Left lung (tissue), 4 donors: ENCODE measurements at regions not wholly inside any gene's neighbourhood (a gene's known extent, or its start where the extent isn't known, plus 50 kb on each side); places are given as distances from the start of the nearest gene placed in this dataset.

Experiments used
- ATAC-seq: fragments of 200-7000 bp; cut with Tn5 transposase; one replicate; pipeline ENCODE4 v1.9.1; 2020; ENCODE audit warnings: moderate library complexity
- DNase-seq, 4 donors: peaks; one replicate each; pipeline ENCODE4 v3.0.0-alpha.2; 2013 to 2020
- H3K27ac ChIP-seq, 2 donors: fragments of 200-600 bp; sonication (generic) in 1 of 2; one replicate each; pipeline versions ENCODE4 v1.5.0 to v1.8.0; 2020 to 2021
- H3K27me3 ChIP-seq, 2 donors: fragments of 200-600 bp; sonication (generic) in 1 of 2; one replicate each; pipeline versions ENCODE4 v1.5.0 to v1.8.0; 2020 to 2021
- H3K36me3 ChIP-seq, 2 donors: fragments of 200-600 bp; sonication (generic) in 1 of 2; one replicate each; pipeline versions ENCODE4 v1.5.0 to v1.8.0; 2020 to 2021
- H3K4me1 ChIP-seq, 2 donors: fragments of 200-600 bp; one replicate each; pipeline ENCODE4 v1.8.0; 2021
- H3K4me3 ChIP-seq, 2 donors: fragments of 200-600 bp; sonication (generic) in 1 of 2; one replicate each; pipeline versions ENCODE4 v1.5.0 to v1.8.0; 2020 to 2021; ENCODE audit warnings: mild to moderate bottlenecking in 1 of 2
- H3K9me3 ChIP-seq, 2 donors: fragments of 200-600 bp; sonication (generic) in 1 of 2; one replicate each; pipeline versions ENCODE4 v1.5.0 to v1.8.0; 2020 to 2021
- intact Hi-C, 2 donors: fragments of 100-400 bp; cut with DNase I; formaldehyde crosslinking; loops; one replicate each; pipeline versions ENCODE4 v1.11.2 to v1.14.2; 2022
- TF ChIP-seq, protein P1 (sequence below), 2 donors: fragments of 200-600 bp; sonication (generic) in 1 of 2; IDR thresholded peaks; one replicate each; pipeline versions ENCODE4 v1.5.0 to v1.8.0; 2021; ENCODE audit warnings: antibody characterized with exemption in 2 of 2
- donor health status: DM: no; HTN: yes; CAD: no.
- donor health status: DM: no; HTN: no; CAD: no.

DNA sequence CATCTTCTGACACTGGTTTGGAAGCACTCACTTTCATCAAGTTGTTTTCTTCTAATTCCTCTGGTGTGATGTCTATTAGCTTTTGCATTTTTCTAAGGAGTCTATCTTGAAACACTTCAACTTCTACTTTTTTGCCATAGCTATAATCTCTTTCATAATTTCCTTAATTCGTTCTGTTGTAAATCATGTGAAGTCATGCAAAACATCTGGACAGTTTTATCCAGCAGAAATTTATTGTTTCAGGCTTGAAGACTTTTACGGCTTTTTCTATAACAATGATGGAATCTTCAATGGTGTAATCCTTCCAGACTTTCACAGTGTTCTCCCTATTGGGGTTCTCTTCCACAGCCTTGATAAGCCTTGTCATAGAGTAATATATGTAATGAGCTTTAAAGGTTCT, 74.9 kb upstream of the PABPC4L start:
- Histone ChIP-seq H3K4me1 (no peaks in the 10 kb centered on the region), H3K27me3 (no peaks in the 10 kb centered on the region), H3K27ac (no peak overlapping the region), H3K9me3 (peaks cover 0 to 7% of the 10 kb centered on the region in 2 donors), H3K4me3 (no peak overlapping the region), H3K36me3 (no peaks in the 10 kb centered on the region)
- intact Hi-C loops: no loop called here
- no peak for ATAC-seq
- DNase-seq: no peak
- TF ChIP-seq, protein P1, sequence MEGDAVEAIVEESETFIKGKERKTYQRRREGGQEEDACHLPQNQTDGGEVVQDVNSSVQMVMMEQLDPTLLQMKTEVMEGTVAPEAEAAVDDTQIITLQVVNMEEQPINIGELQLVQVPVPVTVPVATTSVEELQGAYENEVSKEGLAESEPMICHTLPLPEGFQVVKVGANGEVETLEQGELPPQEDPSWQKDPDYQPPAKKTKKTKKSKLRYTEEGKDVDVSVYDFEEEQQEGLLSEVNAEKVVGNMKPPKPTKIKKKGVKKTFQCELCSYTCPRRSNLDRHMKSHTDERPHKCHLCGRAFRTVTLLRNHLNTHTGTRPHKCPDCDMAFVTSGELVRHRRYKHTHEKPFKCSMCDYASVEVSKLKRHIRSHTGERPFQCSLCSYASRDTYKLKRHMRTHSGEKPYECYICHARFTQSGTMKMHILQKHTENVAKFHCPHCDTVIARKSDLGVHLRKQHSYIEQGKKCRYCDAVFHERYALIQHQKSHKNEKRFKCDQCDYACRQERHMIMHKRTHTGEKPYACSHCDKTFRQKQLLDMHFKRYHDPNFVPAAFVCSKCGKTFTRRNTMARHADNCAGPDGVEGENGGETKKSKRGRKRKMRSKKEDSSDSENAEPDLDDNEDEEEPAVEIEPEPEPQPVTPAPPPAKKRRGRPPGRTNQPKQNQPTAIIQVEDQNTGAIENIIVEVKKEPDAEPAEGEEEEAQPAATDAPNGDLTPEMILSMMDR (IDR thresholded peaks at IDR 0.05): no peak

DNA sequence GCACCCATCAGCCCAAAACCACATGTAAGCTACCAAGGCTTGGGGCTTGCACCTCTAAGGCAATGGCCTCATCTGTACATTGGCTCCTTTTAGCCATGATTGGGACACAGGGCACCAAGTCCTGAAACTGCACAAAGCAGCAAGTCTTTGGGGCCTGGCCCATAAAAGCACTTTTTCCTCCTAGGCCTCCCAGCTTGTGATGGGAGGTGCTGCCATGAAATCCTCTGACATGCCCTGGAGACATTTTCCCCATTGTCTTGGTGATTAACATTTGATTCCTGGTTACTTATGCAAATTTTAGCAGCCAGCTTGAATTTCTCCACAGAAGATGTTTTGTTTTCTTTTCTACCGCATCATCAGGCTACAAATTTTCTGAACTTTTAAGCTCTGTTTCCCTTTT, 58.5 kb upstream of the PABPC4L start:
- no peak for DNase-seq
- no peak for ATAC-seq

More for the DNA sequence above, 58.5 kb upstream of the PABPC4L start:
- intact Hi-C loops: no loop called here
- H3K36me3 ChIP-seq: no peaks in the 10 kb centered on the region
- H3K4me1 ChIP-seq: no peaks in the 10 kb centered on the region
- H3K4me3 ChIP-seq: no peak overlapping the region
- no peak overlapping the region for H3K27ac ChIP-seq
- no peaks in the 10 kb centered on the region for H3K9me3 ChIP-seq
- H3K27me3 ChIP-seq: no peaks in the 10 kb centered on the region
- TF ChIP-seq, protein P1 (IDR thresholded peaks at IDR 0.05): no peak
